ENCODE measurements at regions not wholly inside any gene's neighbourhood (a gene's known extent, or its start where the extent isn't known, plus 50 kb on each side); places are given as distances from the start of the nearest gene placed in this dataset.

DNA sequence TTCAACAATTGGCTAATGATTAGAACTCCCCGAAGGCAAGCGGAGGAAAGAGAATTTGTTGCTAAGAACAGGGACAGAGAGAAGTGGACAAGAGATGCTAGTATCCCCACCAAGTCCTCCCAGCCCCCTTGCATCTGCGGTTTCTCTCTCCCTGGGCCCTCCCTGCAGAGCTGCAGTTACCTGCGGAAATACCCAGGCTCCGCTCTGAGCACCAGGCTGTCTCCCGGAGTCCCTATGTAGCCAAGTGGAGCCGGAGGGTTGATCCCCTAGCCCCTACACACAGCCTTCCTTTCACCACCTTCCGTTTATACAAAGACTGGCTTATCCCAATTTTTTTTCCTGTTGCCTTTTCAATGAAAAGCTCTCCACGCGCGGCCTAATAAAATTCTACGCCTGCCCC, 834.4 kb downstream of the KCNJ2 start:
- no peak overlapping the region for H3K4me3 ChIP-seq (replicated peaks in 1 of 3; ENCODE audit: insufficient read depth in 1 of 3, low read depth in 1 of 3, low read length in 3 of 3)
- FAIRE-seq = no peak
- no peaks in the 10 kb centered on the region for H3K9me3 ChIP-seq (replicated peaks; ENCODE audit: control insufficient read depth, insufficient read depth, low read length)
- no peak overlapping the region for H3K9ac ChIP-seq (replicated peaks; ENCODE audit: extremely low read depth, insufficient read depth, low read length)
- H3K9me1 ChIP-seq (replicated peaks; ENCODE audit: control insufficient read depth, extremely low read depth, insufficient read depth, low read length) = no peaks in the 10 kb centered on the region
- H3K27ac ChIP-seq (ENCODE audit: insufficient read depth, low read depth, low read length) = no peak overlapping the region
- no peak overlapping the region for H3K4me2 ChIP-seq (ENCODE audit: insufficient read depth, low read length)
- CTCF ChIA-PET = no interaction called here
- no peaks in the 10 kb centered on the region for H3K79me2 ChIP-seq (ENCODE audit: control insufficient read depth, insufficient read depth, low read length)
- no peak for TF ChIP-seq POLR2AphosphoS5 (IDR thresholded peaks at IDR 0.05; ENCODE audit: insufficient read depth, low read depth, low read length)
- no peak for TF ChIP-seq MYC (IDR thresholded peaks at IDR 0.05; ENCODE audit: low read depth, low read length)
- no peak for TF ChIP-seq GATA2 (IDR thresholded peaks at IDR 0.05; ENCODE audit: insufficient read depth, insufficient read length, low read depth, low read length)
- TF ChIP-seq POLR2A (IDR thresholded peaks at IDR 0.05; ENCODE audit: low read depth, low read length) = no peak
- no peak for TF ChIP-seq FOS (IDR thresholded peaks at IDR 0.05; ENCODE audit: borderline replicate concordance, insufficient read depth, low read length)
- TF ChIP-seq EZH2 (IDR thresholded peaks at IDR 0.05; ENCODE audit: borderline replicate concordance, low read depth, low read length, severe bottlenecking) = no peak
- TF ChIP-seq MAX (IDR thresholded peaks at IDR 0.05; ENCODE audit: insufficient read depth, insufficient read length) = no peak
- TF ChIP-seq JUN (IDR thresholded peaks at IDR 0.05; ENCODE audit: borderline replicate concordance, insufficient read depth, insufficient read length, low read depth) = no peak
- TF ChIP-seq CTCF (IDR thresholded peaks at IDR 0.05; ENCODE audit: extremely low read depth in 1 of 2, insufficient read depth in 1 of 2, low read depth in 1 of 2, low read length in 2 of 2) = no peak
- no TSS peak for BruUV-seq (replicated peaks)
- no peak for DNase-seq (ENCODE audit: low read depth, low spot score)
- POLR2A ChIA-PET = no interaction called here
- no peaks in the 10 kb centered on the region for H4K20me1 ChIP-seq (replicated peaks; ENCODE audit: control insufficient read depth, extremely low read depth, insufficient read depth, low read length)
- dilution Hi-C loops (cut with MboI; ENCODE audit: extremely low pct_ligation_motif_present, low sequenced_read_pairs) (no loop called here), intact Hi-C loops (cut with micrococcal nuclease) (no loop called here)
- no peaks in the 10 kb centered on the region for H3K4me1 ChIP-seq (ENCODE audit: control insufficient read depth, extremely low read depth, insufficient read depth, low read length)
- no peaks in the 10 kb centered on the region for H3K27me3 ChIP-seq (ENCODE audit: control insufficient read depth in 2 of 2, insufficient read depth in 2 of 2, low read length in 2 of 2)
- no peak overlapping the region for H2AFZ ChIP-seq (ENCODE audit: low read depth, low read length)
- H3K36me3 ChIP-seq (ENCODE audit: control insufficient read depth in 2 of 2, extremely low read depth in 1 of 2, insufficient read depth in 2 of 2, low read length in 2 of 2) = no peaks in the 10 kb centered on the region

Data from endothelial cell of umbilical vein (primary cell).